LNCAP (cell line): ENCODE measurements at regions not wholly inside any gene's neighbourhood (a gene's known extent, or its start where the extent isn't known, plus 50 kb on each side); places are given as distances from the start of the nearest gene placed in this dataset.

Experiments
- CTCF ChIP-seq: fragments of 450-650 bp; IDR thresholded peaks from 2 replicates; pipeline ENCODE4 v1.5.1; 2017; ENCODE audit warnings: mild to moderate bottlenecking

- TF ChIP-seq CTCF: no peak
Measured at GRCh38 chr1:233527818-233528217, 86.1 kb upstream of the KCNK1 start.

DNA sequence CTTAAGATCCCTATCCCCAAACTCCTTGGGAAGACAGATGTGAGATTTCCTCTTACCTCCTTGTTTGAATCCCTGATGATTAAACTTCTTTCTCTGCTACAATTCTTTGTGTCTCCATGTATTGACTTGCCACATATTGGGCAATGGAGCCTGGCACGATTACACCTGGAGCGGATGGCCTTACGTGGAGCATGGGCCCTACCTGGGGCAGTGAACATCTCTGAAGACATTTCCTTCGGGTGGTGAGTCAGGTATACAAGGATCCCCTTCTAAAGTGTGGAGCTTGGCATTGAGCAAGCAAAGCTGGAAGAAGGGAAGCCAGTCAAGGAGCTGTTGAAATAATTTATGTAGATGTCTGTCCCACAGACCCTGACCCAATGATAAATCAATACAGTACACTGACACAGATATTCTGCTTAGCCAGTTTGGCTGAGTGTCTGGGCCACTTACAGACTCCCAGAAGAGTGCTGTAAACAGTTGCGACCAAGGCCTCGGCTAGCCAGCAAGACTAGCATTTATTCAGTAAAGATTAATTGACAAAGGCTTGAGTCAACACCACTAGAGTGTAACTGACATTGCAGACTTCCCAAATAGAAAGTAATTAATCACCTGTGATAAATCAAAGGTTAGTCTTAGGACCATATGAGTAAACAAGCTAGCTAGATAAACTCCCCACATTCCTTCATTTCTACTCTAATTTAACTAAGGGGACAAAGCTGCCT, 83.1 kb upstream of the KCNK1 start:
- TF ChIP-seq CTCF: no peak

DNA sequence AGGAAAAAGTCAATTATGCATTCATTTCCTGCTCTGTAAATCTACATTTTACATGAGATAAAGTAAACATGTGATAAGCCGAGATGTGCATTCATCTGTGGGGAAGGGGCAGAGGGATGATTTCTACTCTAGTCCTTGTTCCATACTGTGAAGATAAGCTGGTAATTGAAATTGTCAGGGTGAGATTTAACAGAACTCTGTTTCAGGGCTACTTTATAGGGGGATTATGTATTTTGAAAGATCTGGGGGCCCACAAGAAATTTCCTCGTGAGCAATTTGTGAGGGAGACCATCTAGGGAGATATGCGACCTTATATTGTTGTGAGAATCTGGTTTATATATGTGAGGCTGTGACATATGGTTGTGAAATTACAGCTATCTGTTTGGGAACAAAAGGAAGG, 73.1 kb upstream of the KCNK1 start:
- TF ChIP-seq CTCF: no peak

GRCh38 chr1:233543338-233544255, 70.3 kb upstream of the KCNK1 start:
- TF ChIP-seq CTCF: no peak

DNA sequence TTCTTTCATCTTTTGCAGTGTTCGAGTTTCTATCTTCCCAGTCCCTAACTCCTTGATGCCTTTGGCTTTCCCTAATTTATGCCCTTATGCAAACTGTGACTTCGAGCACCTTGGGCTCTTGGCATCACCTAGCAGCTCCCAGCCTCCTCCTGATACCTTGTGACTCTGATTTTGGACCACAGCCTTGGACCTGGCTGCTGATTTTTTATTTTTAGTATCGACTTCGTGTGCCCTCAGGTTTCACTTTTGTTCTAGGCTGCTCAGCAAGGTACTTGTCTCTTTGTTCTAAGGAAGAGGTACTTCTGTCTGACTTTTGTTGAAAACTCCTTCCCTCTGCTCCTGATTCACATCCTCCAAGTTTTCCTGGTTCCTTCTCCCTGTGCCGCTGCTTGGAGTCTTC, 69.6 kb upstream of the KCNK1 start:
- TF ChIP-seq CTCF: no peak

DNA sequence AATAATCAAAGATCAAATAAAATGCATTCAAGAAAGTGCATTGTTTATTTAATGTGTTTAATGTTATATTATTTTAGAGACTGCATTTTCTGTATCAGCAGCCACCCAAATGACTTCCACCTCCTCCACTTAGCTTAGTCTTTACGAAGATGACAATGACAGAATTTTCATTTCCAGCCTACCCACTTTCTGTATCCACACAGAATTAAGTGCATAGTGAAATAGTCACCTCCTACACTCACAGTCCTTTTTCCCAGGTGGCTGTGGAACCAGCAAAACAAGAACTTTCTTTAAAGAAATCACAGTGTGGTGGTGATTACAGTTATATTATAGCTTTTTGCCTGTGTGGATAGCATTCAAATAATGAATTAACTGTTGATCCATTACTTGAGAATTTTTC, 66.2 kb upstream of the KCNK1 start:
- no peak for TF ChIP-seq CTCF

GRCh38 chr1:233549404-233549803, 64.5 kb upstream of the KCNK1 start:
- no peak for TF ChIP-seq CTCF
